ENCODE measurements at regions not wholly inside any gene's neighbourhood (a gene's known extent, or its start where the extent isn't known, plus 50 kb on each side); places are given as distances from the start of the nearest gene placed in this dataset.
A peak's percentile ranks its signal among the peaks of the same experiment; 100 is the strongest.

DNA sequence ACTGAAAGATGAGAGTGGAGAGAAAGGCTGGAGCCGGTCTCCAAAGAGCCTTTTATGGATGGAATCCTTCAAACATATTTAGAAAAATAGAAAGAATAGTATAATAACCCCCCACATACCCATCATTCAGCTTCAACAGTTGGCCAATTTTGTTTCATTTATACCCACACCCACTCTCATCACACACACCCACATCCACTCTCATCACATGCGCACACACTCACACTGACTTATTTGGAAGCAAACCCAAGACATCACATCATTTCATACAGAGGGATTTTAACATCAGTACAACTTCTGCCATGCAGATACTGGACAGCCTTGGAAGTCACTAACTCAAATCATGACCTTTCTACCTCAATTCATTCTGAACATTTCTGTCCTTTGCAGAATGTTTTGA, 72.8 kb upstream of the CPLX2 start:
- no peaks in the 10 kb centered on the region for H3K36me3 ChIP-seq
- no peaks in the 10 kb centered on the region for H3K9me3 ChIP-seq
- H3K4me1 ChIP-seq, result peaks cover 3 to 4% of the 10 kb centered on the region in 2 donors
- no peak overlapping the region for H3K4me3 ChIP-seq
- no peak overlapping the region for H3K27ac ChIP-seq
- intact Hi-C loops (cut with DNase I), result no loop called here
- no peak for DNase-seq (ENCODE audit: low spot score in 2 of 2)
- TF ChIP-seq CTCF (IDR thresholded peaks at IDR 0.05), result no peak
- no peaks in the 10 kb centered on the region for H3K27me3 ChIP-seq

DNA sequence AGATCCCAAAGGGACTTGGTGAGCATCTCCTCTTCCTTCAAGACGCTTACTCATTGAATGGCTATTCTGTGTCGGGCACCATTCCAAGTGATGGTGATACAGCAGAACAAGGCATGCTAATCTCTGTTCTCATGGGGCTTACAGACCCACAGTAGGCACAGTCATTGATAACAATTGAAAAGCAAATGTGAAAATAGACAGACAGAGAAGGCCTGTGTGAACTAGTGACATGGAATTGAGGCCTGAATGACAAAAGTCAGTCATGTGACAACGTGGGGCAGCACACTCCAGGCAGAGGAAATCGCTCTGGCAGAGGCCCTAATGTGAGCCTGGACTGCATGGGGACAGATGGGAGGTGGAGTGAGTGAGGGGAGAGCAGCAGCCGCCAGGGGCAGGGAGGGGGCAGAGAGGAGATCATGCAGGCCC, 70.7 kb upstream of the CPLX2 start:
- Histone ChIP-seq H3K4me1 (peaks cover 3 to 4% of the 10 kb centered on the region in 2 donors), H3K9me3 (no peaks in the 10 kb centered on the region), H3K27me3 (no peaks in the 10 kb centered on the region), H3K4me3 (no peak overlapping the region), H3K27ac (no peak overlapping the region), H3K36me3 (no peaks in the 10 kb centered on the region)
- intact Hi-C loops (cut with DNase I), result no loop called here
- no peak for TF ChIP-seq CTCF (IDR thresholded peaks at IDR 0.05)
- no peak for DNase-seq (ENCODE audit: low spot score in 2 of 2)

DNA sequence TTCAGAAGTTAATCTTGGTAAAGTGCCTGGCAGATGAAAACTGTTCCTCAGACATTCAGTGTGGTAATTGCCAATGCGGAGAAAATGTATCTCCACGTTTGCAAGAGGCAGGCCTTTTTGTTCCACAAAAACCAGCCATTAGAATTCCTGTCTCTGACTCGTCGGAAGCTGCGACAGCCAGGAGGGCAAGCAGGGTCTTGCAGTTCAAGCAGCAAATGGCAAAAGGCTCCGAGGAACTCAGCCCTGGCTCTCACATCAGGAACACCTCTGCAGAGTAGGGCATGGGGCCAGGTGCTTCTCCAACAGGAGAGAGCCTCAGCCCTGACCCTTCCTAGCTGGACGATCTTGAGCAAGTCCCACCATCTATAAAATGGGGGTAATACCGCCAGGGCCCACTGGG, 69.0 kb upstream of the CPLX2 start:
- H3K27ac ChIP-seq, result no peak overlapping the region
- H3K36me3 ChIP-seq, result no peaks in the 10 kb centered on the region
- intact Hi-C loops (cut with DNase I), result no loop called here
- DNase-seq (ENCODE audit: low spot score in 2 of 2), result no peak
- H3K4me3 ChIP-seq, result no peak overlapping the region
- H3K27me3 ChIP-seq, result no peaks in the 10 kb centered on the region
- TF ChIP-seq CTCF (IDR thresholded peaks at IDR 0.05), result no peak
- H3K9me3 ChIP-seq, result no peaks in the 10 kb centered on the region
- peaks cover 0 to under 1% of the 10 kb centered on the region in 2 donors for H3K4me1 ChIP-seq

GRCh38 chr5:175803254-175803653, 68.1 kb upstream of the CPLX2 start:
- intact Hi-C loops (cut with DNase I), result no loop called here
- Histone ChIP-seq H3K9me3 (no peaks in the 10 kb centered on the region), H3K4me3 (no peak overlapping the region), H3K27me3 (no peaks in the 10 kb centered on the region), H3K36me3 (no peaks in the 10 kb centered on the region), H3K4me1 (no peaks in the 10 kb centered on the region), H3K27ac (no peak overlapping the region)
- no peak for TF ChIP-seq CTCF (IDR thresholded peaks at IDR 0.05)
- peak in 1 of 2 donors; percentile 11 for DNase-seq (ENCODE audit: low spot score in 2 of 2)

DNA sequence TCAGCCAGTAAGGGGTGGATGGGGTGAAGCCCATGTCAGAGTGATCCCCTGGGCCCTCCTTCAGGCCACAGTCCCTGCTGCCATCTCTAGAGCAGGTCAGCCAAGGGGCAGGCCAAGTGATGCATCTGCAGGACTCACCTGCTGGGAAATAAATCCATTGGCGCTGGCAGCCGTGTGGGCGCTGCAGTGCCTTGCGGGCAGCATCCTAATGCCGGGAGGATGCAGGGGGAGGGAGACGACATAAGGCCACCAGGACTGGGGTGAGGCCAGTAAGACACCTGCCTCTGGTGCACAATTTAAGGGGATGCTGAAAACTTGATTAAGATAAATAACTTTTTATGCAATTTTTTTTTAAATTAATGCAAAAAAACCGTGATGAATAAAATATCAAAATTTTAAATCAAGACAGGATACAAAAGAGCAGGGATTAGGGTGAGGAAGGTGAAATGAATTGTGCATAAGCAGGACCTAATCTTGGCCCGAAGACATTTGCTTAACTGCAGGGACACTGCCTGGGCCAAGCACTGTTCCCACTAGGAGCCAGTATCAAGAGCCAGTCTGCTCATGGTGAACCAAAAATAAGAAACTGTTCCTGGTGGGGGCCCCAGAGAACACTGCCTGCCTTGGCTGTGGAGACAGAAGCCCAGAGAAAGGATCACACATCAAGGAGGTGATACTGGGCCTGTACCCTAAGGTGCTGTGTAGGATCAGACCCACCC, 67.5 kb upstream of the CPLX2 start:
- intact Hi-C loops (cut with DNase I), result no loop called here
- no peaks in the 10 kb centered on the region for H3K27me3 ChIP-seq
- H3K4me1 ChIP-seq, result no peaks in the 10 kb centered on the region
- H3K4me3 ChIP-seq, result no peak overlapping the region
- no peaks in the 10 kb centered on the region for H3K9me3 ChIP-seq
- no peak for TF ChIP-seq CTCF (IDR thresholded peaks at IDR 0.05)
- no peak overlapping the region for H3K27ac ChIP-seq
- no peak for DNase-seq (ENCODE audit: low spot score in 2 of 2)
- H3K36me3 ChIP-seq, result no peaks in the 10 kb centered on the region

Data from ascending aorta (tissue), 2 donors.